Activated T-cell treated with anti-CD3 and anti-CD28 coated beads for 48 hours (primary cell): ENCODE measurements at regions not wholly inside any gene's neighbourhood (a gene's known extent, or its start where the extent isn't known, plus 50 kb on each side); places are given as distances from the start of the nearest gene placed in this dataset.
"Not testable (repeated sequence)": the region's sequence is repeated elsewhere in the genome, so short reads cannot be mapped to it uniquely, and the experiment has no call there.

Experiments
- DNase-seq: peaks from one replicate; pipeline ENCODE4 v3.0.0-alpha.2; 2020; ENCODE audit warnings: low read depth

DNA sequence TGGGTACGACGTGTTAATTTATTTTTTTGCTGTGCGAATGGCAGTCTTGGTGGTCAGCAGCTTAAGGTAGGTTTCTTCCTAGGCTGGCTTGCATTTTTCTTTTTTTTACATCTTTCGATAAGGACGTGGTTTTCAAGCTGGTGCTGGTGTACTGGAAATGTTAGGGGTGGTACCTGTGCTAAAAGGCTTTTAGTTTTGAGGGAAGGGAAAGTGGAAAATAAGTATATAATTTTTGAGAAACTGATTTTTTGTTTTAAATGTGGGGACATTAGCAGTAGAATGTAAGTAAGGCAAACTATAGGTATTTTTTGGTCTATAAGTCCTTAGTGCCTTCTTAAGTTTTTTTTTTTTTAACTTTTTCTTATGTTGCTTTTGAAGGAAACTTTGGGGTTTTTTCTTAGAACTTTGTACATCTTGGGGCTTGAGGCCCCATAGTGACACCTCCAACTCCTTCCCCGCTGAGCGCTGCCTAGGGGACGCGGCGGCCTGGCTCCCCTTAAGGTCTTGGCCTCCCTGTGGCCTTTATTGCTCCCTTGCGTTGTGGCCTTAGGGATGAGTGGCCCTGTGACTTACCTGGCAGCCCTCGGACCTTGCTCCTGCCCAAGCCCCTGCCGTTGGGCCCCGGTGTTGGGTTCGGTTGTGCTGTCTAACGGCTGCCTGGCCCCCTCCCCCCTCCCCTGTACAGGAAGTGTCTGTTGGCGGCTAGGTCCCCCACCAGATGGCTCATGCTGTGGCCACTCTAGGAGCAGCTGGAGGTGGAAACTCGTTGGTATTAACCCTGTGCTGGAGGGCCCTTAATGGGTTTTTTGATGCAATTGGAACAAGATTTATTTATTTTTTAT lies 88.0 kb upstream of the RPRML start:
- peak; percentile 65 for DNase-seq

DNA sequence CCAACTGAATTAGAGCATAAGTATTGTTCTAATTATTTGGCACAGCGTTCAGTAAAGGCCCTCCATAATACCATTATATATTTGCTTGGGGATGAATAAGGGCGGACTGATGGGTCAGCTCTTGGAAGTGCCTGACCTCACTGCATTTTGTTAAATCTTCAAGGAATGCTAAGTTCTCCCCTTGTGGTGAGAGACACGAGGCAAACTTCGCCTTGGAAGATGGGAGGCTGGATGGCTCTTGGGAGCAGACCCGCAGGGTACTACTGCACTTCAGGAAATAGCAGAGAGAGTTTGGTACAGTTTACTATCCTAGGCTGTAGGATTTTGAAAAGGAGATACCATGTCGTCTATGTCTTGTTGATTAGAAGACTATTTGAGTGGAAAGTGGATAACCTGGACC lies 87.0 kb upstream of the RPRML start:
- DNase-seq = no peak

DNA sequence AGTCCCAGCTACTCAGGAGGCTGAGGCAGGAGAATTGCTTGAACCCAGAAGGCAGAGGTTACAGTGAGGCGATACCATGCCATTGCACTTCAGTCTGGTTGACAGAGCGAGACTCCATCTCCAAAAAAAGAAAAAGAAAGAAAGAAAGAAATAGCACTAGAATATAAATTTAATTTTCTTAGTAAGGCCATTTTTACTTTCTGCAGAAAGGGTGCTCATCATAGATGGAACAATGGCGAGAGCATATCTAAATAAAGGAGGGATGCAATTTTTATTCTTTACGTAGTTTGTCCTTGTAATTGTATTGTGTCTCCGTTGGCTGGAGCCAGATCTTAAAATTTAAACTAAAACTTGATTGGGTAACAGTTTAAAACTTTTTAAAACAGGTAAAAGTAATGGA lies 85.6 kb upstream of the RPRML start:
- DNase-seq = no peak

DNA sequence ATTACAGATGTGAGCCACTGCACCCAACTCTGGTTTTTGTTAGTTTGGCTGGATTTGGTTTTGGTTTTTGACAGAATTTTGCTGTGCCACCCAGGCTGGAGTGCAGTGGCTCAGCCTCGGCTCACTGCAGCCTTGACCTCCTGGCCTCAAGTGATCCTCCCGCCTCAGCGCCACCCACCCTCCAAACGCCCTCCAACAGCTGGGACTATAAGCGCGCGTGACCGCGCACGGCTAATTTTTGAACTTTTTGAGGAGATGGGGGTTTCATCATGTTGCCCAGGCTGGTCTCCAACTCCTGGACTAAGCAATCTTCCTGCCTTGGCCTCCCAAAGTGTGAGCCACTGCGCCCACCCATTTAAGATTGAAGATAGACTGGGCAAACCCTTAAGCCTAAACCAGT lies 84.4 kb upstream of the RPRML start:
- no peak for DNase-seq

DNA sequence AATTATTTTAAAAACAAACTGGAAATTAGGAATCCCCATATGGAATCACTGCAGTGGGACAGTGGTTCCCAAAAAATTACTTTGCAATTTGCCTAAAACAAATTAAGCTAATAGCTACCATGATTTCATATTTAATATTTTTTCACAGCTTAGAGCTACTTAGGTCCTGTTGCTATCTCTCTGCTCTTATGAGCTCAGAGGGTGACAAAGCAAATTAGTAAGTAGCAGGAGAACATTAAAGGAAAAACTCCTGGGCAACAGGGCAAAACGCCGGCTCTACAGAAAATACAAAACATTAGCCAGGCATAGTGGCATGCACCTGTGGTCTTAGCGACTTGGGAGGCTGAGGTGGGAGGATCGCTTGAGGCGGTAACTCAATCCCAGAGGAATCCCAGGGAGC lies 83.8 kb upstream of the RPRML start:
- not testable (repeated sequence) for DNase-seq

DNA sequence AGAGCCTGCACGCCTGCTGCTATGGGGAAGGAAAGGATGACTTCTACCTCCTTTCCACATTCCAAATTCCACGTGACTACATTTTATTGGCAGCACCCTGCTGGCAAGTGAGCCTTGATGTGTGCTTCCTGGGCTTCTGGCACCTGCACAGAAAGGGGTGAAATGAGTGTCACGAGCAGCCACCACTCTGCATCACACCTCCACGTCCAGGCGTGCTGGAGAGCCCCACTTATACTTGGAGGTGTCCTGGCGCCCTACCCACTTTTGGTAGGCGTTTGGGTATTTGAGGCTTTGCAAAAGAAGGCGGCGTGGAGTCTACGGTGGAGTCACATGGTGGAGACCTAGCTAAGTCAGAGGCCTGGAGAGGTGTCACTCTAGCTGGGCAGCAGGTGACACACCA lies 81.0 kb upstream of the RPRML start:
- not testable (repeated sequence) for DNase-seq

DNA sequence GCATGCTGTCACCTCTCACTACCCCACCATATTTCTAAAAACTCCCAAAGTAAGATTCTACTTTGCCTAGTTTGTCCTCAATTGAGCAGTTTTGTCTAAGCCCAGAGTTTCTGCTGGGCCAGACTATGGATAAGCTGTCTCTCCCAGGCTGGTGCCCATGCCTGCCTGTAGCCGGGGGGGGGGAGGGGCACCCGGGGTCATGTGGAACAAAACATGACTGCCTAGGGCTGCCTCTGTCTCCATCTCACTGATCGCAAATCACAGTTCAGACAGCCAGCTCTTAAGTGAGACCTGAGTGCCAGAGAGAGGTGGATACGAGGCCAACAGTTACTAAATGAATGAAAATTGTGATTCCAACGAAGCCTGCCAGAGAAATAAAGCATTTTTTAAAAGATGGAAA lies 78.8 kb upstream of the RPRML start:
- DNase-seq = no peak

DNA sequence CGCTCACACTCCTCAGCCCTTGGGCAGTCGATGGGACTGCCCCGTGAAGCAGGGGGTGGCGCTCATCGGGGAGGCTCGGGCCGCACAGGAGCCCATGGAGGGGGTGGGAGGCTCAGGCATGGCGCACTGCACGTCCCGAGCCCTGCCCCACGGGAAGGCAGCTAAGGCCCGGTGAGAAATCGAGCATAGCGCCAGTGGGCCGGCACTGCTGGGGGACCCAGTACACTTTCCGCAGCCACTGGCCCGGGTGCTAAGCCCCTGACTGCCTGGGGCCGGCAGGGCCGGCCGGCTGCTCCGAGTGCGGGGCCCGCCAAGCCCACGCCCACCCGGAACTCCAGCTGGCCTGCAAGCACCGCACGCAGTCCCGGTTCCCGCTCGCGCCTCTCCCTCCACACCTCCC lies 78.2 kb upstream of the RPRML start:
- DNase-seq = not testable (repeated sequence)

DNA sequence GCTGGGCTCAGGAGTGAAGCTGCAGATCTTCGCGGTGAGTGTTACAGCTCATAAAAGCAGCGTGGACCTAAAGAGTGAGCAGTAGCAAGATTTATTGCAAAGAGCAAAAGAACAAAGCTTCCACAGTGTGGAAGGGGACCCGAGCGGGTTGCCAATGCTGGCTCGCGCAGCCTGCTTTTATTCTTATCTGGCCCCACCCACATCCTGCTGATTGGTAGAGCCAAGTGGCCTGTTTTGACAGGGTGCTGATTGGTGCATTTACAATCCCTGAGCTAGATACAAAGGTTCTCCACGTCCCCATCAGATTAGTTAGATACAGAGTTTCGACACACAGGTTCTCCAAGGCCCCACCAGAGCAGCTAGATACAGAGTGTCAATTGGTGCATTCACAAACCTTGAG lies 77.6 kb upstream of the RPRML start:
- DNase-seq = not testable (repeated sequence)
